RWPE1 (cell line): ENCODE measurements at regions not wholly inside any gene's neighbourhood (a gene's known extent, or its start where the extent isn't known, plus 50 kb on each side); places are given as distances from the start of the nearest gene placed in this dataset.

Source experiments
- CTCF ChIA-PET: fragments of 350-600 bp; sonication (Branson Sonifier 250); formaldehyde crosslinking; extraction: SDS; loops from one replicate; lab custom pipeline; 2021; lab: Yijun Ruan, JAX
- POLR2A ChIA-PET: fragments of 400-600 bp; formaldehyde crosslinking; extraction: SDS; loops from one replicate; lab custom pipeline; 2020; ENCODE audit warnings: antibody characterized with exemption; ENCODE audit not compliant: low non-redundant PET; lab: Yijun Ruan, JAX
- DNase-seq: peaks from one replicate; pipeline ENCODE4 v3.0.0; 2012; ENCODE audit warnings: low spot score
- H3K27ac ChIP-seq: fragments of 450-650 bp; 2 replicates; pipeline ENCODE4 v1.5.1; 2017
- CTCF ChIP-seq: fragments of 450-650 bp; conservative IDR thresholded peaks from 2 replicates; pipeline ENCODE4 v1.5.1; 2017; ENCODE audit warnings: low read depth, mild to moderate bottlenecking

GRCh38 chr2:82793711-82794435, 1665.2 kb downstream of the SUCLG1 start:
- POLR2A ChIA-PET, result no interaction called here
- no peak for DNase-seq
- CTCF ChIA-PET, result no interaction called here
- no peak for TF ChIP-seq CTCF
- no peak overlapping the region for H3K27ac ChIP-seq

- H3K27ac ChIP-seq, result no peak overlapping the region
- ChIA-PET POLR2A (no interaction called here), CTCF (interaction anchor here (0.9 kb wide), 1 partner anchor 601 kb away, joined by 3 read pairs; no protein-coding TSS in a partner anchor)
- DNase-seq, result no peak
- no peak for TF ChIP-seq CTCF
These were observed 1666.8 kb downstream of the SUCLG1 start for GRCh38 chr2:82792316-82792715.

GRCh38 chr2:82790206-82791021, 1668.7 kb downstream of the SUCLG1 start:
- DNase-seq, result no peak
- no peak for TF ChIP-seq CTCF
- no peak overlapping the region for H3K27ac ChIP-seq
- ChIA-PET CTCF (no interaction called here), POLR2A (no interaction called here)

- CTCF ChIA-PET, result no interaction called here
These were observed 1669.3 kb downstream of the SUCLG1 start for GRCh38 chr2:82789851-82790205.

GRCh38 chr2:82781176-82781915, 1677.7 kb downstream of the SUCLG1 start:
- no peak for DNase-seq
- no peak for TF ChIP-seq CTCF
- H3K27ac ChIP-seq, result no peak overlapping the region
- POLR2A ChIA-PET, result no interaction called here
- CTCF ChIA-PET, result interaction anchor here (0.7 kb wide), 1 partner anchor 127 kb away, joined by 3 read pairs; no protein-coding TSS in a partner anchor

More at GRCh38 chr2:82789851-82790205, 1669.3 kb downstream of the SUCLG1 start:
- POLR2A ChIA-PET, result no interaction called here
- TF ChIP-seq CTCF, result no peak
- DNase-seq, result no peak
- no peak overlapping the region for H3K27ac ChIP-seq

GRCh38 chr2:82780050-82780449, 1679.0 kb downstream of the SUCLG1 start:
- no peak for DNase-seq
- CTCF ChIA-PET, result no interaction called here
- no peak for TF ChIP-seq CTCF
- H3K27ac ChIP-seq, result no peak overlapping the region
- POLR2A ChIA-PET, result no interaction called here
